ENCODE measurements at regions not wholly inside any gene's neighbourhood (a gene's known extent, or its start where the extent isn't known, plus 50 kb on each side); places are given as distances from the start of the nearest gene placed in this dataset.

DNA sequence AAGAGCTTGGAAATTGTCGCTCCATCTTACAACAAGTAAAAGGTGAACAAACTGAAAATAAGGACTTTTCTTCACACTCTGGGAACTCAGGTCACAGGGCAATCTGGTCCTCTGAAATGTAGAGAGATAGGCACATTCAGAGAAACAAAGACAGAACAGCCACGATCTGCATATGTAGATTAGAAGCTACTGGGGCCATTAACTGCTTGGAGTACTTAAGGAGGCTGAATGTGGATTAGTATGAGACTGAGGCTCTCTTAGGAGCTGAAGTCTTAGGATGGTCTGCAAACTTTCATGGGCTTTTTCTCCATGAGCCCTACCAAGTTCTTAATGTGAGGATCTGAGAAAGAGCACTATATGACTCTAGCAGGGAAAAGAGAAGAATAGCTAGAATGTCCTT is 265.3 kb upstream of the NXPH2 start:
- Histone ChIP-seq H3K9ac (ENCODE audit: low read depth in 1 of 2, low read length in 2 of 2) (no peak overlapping the region), H3K27ac (ENCODE audit: low read depth in 1 of 2, low read length in 2 of 2) (no peak overlapping the region), H3K4me1 (ENCODE audit: control insufficient read depth in 4 of 4, insufficient read depth in 4 of 4, low read length in 3 of 4) (no peaks in the 10 kb centered on the region), H3K9me3 (ENCODE audit: control insufficient read depth in 4 of 4, low read length in 3 of 4) (no peaks in the 10 kb centered on the region), H3K27me3 (ENCODE audit: control insufficient read depth in 4 of 4, insufficient read depth in 4 of 4, low read length in 3 of 4) (no peaks in the 10 kb centered on the region), H3K36me3 (ENCODE audit: control insufficient read depth in 4 of 4, insufficient read depth in 3 of 4, low read depth in 1 of 4, low read length in 3 of 4) (no peaks in the 10 kb centered on the region), H3K4me3 (ENCODE audit: low read depth in 1 of 3, low read length in 3 of 3) (no peak overlapping the region)
- TF ChIP-seq, protein P1, sequence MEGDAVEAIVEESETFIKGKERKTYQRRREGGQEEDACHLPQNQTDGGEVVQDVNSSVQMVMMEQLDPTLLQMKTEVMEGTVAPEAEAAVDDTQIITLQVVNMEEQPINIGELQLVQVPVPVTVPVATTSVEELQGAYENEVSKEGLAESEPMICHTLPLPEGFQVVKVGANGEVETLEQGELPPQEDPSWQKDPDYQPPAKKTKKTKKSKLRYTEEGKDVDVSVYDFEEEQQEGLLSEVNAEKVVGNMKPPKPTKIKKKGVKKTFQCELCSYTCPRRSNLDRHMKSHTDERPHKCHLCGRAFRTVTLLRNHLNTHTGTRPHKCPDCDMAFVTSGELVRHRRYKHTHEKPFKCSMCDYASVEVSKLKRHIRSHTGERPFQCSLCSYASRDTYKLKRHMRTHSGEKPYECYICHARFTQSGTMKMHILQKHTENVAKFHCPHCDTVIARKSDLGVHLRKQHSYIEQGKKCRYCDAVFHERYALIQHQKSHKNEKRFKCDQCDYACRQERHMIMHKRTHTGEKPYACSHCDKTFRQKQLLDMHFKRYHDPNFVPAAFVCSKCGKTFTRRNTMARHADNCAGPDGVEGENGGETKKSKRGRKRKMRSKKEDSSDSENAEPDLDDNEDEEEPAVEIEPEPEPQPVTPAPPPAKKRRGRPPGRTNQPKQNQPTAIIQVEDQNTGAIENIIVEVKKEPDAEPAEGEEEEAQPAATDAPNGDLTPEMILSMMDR (IDR thresholded peaks at IDR 0.05; ENCODE audit: low read depth, low read length, missing input control) = no peak
- TF ChIP-seq NR2F2 (IDR thresholded peaks at IDR 0.05) (no peak), RXRA (IDR thresholded peaks at IDR 0.05) (no peak), FOXA1 (IDR thresholded peaks at IDR 0.05) (no peak), HNF4G (IDR thresholded peaks at IDR 0.05) (no peak), SP1 (IDR thresholded peaks at IDR 0.05) (no peak), JUND (IDR thresholded peaks at IDR 0.05) (no peak), YY1 (IDR thresholded peaks at IDR 0.05) (no peak)
- 57% methylated on average over 2 of the region's 2 CpGs for WGBS
- no peak for DNase-seq (ENCODE audit: low spot score)

DNA sequence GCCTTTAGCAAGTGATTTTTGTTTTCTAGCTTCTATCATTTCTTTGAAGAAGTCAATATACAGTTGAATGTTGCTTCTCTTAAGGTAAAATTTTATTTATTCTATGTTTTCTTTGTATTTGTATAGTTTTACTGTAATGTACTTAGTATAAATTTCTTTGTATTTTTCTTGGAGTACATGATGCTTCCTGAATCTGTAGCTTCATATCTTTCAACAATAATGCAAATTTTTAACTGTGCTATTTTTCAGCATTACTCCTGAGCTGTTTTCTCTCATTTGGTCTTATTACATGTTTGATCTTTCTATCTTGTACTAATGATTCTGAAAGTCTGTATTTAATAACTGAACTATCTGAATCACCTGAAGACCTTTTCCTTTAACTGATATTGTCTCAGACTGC is 253.9 kb upstream of the NXPH2 start:
- no peak for TF ChIP-seq EGR1 (IDR thresholded peaks at IDR 0.05; ENCODE audit: low read depth in 2 of 2)
- Histone ChIP-seq H3K36me3 (ENCODE audit: control insufficient read depth in 4 of 4, insufficient read depth in 3 of 4, low read depth in 1 of 4, low read length in 3 of 4) (no peaks in the 10 kb centered on the region), H3K27me3 (ENCODE audit: control insufficient read depth in 4 of 4, insufficient read depth in 4 of 4, low read length in 3 of 4) (no peaks in the 10 kb centered on the region), H3K27ac (ENCODE audit: low read depth in 1 of 2, low read length in 2 of 2) (no peak overlapping the region), H3K9me3 (ENCODE audit: control insufficient read depth in 4 of 4, low read length in 3 of 4) (no peaks in the 10 kb centered on the region), H3K4me3 (ENCODE audit: low read depth in 1 of 3, low read length in 3 of 3) (no peak overlapping the region), H3K9ac (ENCODE audit: low read depth in 1 of 2, low read length in 2 of 2) (no peak overlapping the region), H3K4me1 (ENCODE audit: control insufficient read depth in 4 of 4, insufficient read depth in 4 of 4, low read length in 3 of 4) (no peaks in the 10 kb centered on the region)
- DNase-seq (ENCODE audit: low spot score) = no peak

DNA sequence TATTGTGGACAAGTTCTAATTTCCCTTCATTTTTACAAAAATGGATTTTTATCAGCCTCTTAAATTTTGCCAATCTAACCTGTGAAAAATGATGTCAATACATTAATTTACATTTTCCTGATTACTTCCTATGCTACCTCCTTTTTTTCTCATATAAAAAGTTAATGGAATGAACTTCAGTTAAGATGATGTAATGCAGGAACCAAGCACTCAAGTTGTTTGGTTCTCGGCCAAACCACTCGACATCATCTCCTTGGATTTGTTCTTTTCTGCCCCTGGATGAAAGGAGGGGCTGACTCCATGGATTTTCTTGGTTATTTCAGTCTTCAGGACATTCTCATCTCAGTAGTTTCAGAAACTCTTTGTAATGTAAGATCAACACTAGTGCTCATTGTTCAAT is 253.1 kb upstream of the NXPH2 start:
- Histone ChIP-seq H3K4me3 (ENCODE audit: low read depth in 1 of 3, low read length in 3 of 3) (no peak overlapping the region), H3K4me1 (ENCODE audit: control insufficient read depth in 4 of 4, insufficient read depth in 4 of 4, low read length in 3 of 4) (no peaks in the 10 kb centered on the region), H3K27ac (ENCODE audit: low read depth in 1 of 2, low read length in 2 of 2) (no peak overlapping the region), H3K27me3 (ENCODE audit: control insufficient read depth in 4 of 4, insufficient read depth in 4 of 4, low read length in 3 of 4) (no peaks in the 10 kb centered on the region), H3K36me3 (ENCODE audit: control insufficient read depth in 4 of 4, insufficient read depth in 3 of 4, low read depth in 1 of 4, low read length in 3 of 4) (no peaks in the 10 kb centered on the region), H3K9ac (ENCODE audit: low read depth in 1 of 2, low read length in 2 of 2) (no peak overlapping the region), H3K9me3 (ENCODE audit: control insufficient read depth in 4 of 4, low read length in 3 of 4) (no peaks in the 10 kb centered on the region)
- no peak for DNase-seq (ENCODE audit: low spot score)
- no peak for TF ChIP-seq YY1 (IDR thresholded peaks at IDR 0.05)
- TF ChIP-seq EGR1 (IDR thresholded peaks at IDR 0.05; ENCODE audit: low read depth in 2 of 2) = no peak
- TF ChIP-seq, protein P2, sequence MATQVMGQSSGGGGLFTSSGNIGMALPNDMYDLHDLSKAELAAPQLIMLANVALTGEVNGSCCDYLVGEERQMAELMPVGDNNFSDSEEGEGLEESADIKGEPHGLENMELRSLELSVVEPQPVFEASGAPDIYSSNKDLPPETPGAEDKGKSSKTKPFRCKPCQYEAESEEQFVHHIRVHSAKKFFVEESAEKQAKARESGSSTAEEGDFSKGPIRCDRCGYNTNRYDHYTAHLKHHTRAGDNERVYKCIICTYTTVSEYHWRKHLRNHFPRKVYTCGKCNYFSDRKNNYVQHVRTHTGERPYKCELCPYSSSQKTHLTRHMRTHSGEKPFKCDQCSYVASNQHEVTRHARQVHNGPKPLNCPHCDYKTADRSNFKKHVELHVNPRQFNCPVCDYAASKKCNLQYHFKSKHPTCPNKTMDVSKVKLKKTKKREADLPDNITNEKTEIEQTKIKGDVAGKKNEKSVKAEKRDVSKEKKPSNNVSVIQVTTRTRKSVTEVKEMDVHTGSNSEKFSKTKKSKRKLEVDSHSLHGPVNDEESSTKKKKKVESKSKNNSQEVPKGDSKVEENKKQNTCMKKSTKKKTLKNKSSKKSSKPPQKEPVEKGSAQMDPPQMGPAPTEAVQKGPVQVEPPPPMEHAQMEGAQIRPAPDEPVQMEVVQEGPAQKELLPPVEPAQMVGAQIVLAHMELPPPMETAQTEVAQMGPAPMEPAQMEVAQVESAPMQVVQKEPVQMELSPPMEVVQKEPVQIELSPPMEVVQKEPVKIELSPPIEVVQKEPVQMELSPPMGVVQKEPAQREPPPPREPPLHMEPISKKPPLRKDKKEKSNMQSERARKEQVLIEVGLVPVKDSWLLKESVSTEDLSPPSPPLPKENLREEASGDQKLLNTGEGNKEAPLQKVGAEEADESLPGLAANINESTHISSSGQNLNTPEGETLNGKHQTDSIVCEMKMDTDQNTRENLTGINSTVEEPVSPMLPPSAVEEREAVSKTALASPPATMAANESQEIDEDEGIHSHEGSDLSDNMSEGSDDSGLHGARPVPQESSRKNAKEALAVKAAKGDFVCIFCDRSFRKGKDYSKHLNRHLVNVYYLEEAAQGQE (IDR thresholded peaks at IDR 0.05) = no peak
- TF ChIP-seq HNF4G (IDR thresholded peaks at IDR 0.05) = no peak
- no peak for TF ChIP-seq FOXA1 (IDR thresholded peaks at IDR 0.05)
- TF ChIP-seq, protein P3, sequence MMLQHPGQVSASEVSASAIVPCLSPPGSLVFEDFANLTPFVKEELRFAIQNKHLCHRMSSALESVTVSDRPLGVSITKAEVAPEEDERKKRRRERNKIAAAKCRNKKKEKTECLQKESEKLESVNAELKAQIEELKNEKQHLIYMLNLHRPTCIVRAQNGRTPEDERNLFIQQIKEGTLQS (IDR thresholded peaks at IDR 0.05) = no peak
- TF ChIP-seq NR2F2 (IDR thresholded peaks at IDR 0.05) = no peak
- no peak for TF ChIP-seq HNF4A (conservative IDR thresholded peaks at IDR 0.05)
- TF ChIP-seq, protein P4, sequence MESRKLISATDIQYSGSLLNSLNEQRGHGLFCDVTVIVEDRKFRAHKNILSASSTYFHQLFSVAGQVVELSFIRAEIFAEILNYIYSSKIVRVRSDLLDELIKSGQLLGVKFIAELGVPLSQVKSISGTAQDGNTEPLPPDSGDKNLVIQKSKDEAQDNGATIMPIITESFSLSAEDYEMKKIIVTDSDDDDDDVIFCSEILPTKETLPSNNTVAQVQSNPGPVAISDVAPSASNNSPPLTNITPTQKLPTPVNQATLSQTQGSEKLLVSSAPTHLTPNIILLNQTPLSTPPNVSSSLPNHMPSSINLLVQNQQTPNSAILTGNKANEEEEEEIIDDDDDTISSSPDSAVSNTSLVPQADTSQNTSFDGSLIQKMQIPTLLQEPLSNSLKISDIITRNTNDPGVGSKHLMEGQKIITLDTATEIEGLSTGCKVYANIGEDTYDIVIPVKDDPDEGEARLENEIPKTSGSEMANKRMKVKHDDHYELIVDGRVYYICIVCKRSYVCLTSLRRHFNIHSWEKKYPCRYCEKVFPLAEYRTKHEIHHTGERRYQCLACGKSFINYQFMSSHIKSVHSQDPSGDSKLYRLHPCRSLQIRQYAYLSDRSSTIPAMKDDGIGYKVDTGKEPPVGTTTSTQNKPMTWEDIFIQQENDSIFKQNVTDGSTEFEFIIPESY (IDR thresholded peaks at IDR 0.05) = no peak
- no peak for TF ChIP-seq TAF1 (conservative IDR thresholded peaks at IDR 0.05)
- TF ChIP-seq, protein P5, sequence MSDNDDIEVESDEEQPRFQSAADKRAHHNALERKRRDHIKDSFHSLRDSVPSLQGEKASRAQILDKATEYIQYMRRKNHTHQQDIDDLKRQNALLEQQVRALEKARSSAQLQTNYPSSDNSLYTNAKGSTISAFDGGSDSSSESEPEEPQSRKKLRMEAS (IDR thresholded peaks at IDR 0.05) = no peak
- no peak for TF ChIP-seq RAD21 (IDR thresholded peaks at IDR 0.05)
- TF ChIP-seq SP1 (IDR thresholded peaks at IDR 0.05) = no peak
- 61% methylated on average over 2 of the region's 2 CpGs for WGBS

Measured in liver (tissue), 8 donors.